NCI-H1105 (cell line): ENCODE measurements at regions not wholly inside any gene's neighbourhood (a gene's known extent, or its start where the extent isn't known, plus 50 kb on each side); places are given as distances from the start of the nearest gene placed in this dataset.
"Not testable (repeated sequence)": the region's sequence is repeated elsewhere in the genome, so short reads cannot be mapped to it uniquely, and the experiment has no call there.

Experiments
- DNase-seq: peaks from one replicate; lab custom pipeline; 2025; lab: John Stamatoyannopoulos, UW

DNA sequence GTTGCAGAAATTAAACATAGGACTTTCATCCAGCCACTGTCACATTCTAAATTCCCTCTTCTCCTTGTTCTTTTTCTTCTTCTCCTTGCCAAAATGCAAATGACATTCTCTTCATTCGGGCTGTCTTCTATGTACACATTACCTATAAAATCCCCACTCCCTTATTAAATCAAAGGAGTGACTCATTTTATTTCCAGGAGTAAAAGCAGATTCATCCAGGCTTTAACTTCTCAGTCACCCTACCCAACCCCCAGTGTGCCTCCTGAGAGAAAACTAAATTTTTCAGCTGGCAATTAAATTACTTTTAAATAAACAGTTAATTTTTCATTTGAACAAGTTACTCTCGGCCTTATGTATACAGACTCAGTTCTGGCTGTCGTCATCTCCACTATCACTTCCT, 223.9 kb upstream of the SHH start:
- no peak for DNase-seq

DNA sequence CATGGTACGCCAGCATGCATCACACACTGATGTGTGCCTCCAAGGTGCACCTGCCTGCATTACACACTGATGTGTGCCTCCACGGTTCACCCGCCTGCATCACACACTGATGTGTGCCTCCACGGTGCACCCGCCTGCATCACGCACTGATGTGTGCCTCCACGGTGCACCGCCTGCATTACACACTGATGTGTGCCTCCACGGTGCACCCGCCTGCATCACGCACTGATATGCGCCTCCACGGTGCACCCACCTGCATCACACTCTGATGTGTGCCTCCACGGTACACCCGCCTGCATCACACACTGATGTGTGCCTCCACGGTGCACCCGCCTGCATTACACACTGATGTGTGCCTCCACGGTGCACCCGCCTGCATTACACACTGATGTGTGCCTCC, 223.1 kb upstream of the SHH start:
- not testable (repeated sequence) for DNase-seq

DNA sequence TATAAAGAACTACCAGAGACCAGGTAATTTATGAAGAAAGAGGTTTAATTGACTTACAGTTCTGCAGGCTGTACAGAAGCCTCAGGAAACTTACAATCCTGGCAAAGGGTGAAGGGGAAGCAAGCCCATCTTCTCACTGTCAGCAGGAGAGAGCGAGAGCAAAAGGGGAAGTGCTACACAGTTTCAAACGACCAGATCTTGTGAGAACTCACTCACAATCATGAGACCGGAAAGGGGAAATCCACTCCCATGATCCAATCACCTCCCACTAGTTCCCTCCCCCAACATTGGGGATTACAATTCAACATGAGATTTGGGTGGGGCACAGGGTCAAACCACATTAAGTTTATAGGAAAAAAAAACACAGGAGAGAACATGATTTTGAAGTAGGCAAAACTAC, 222.1 kb upstream of the SHH start:
- no peak for DNase-seq

DNA sequence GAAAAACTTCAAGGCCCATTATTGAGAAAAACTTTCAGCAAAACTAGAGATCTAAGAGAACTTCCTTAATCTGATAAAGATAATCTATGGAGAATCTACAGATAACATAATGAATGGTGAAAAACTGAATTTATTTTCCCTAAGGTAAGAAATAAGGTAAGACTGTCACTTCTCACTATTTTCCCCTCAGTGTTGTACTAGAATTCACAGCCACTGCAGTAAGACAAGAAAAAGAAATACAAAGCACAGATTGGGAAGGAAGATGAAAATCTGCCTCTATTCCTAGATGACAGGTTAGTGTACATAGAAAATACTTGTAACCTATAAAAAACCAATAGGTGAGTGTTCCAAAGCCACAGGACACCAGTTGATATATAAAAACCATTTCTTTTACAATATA, 220.7 kb upstream of the SHH start:
- DNase-seq, result no peak

DNA sequence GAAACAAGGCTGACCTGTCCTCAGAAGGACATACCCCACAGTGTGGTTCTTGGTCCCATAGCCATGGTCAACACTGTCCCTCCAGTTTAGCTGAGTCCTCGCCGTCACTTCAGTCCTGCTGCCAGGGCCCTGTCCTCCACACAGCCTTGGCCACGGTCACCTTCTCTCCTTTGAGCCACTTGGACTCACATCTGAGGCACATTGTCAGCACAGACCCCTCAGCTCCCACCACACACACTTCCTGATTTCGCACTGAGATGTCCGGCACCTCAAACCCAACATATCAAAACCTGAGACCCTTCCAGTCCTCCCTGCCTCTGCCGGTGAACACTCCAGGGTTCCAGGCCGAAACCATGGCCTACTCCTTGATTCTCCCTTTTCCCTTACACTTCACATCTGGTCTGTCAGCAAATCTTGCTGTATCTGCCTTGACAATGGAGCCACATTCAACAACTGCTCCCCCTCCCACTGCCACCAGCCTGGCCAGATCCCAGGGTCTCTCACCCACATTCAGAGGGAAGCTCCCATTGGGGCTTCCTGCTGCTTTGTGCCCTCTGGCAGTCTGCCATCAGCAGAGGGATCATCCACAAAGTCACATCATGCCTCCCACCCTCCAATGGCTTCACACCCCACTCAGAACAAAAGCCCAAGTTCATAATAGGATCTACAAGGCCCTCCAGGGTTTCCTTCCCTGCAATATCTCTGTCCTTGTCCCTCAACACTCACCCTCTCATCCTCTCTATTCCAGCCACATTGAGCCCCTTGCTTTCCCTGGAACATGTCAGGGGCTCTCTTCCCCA, 219.6 kb upstream of the SHH start:
- no peak for DNase-seq

DNA sequence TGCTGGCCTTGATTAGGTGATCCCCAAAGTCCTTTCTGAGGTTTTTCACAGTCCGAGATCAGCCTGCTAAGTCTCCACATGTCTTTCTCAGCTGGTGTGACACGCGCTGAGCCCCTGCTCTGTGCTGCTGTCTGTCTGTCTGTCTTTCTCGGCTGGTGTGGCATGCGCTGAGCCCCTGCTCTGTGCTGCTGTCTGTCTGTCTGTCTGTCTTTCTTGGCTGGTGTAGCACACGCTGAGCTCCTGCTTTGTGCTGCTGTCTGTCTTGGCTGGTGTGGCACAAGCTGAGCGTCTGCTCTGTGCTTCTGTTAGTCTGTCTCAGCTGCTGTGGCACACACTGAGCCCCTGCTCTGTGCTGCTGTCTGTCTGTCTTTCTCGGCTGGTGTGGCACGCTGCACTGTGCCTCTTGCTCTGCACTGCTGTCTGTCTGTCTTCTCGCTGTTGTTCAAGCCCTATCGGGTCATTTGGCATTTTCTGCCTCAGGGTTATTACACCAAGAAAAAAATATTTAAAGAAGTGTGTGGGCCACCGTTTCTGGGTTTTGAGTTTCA, 217.3 kb upstream of the SHH start:
- DNase-seq, result no peak

DNA sequence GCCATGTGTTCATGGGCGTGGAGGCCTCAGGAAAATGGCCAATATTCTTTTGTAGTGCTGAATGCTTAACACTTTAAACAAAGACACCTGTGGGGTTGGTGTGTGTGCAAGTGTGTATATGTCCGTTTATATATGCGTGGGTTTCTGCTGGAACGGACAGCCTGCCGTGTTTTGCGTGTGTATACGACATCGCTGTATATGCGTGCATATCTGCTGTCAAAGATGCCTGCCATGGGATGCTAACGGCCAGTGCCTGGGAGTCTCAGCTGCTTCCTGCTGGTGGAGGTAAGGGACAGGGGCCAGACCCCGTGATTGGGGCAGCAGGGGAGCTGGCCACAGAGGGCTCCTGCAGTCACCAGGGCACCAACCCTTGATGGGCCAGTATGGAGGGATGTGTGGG, 216.3 kb upstream of the SHH start:
- no peak for DNase-seq

DNA sequence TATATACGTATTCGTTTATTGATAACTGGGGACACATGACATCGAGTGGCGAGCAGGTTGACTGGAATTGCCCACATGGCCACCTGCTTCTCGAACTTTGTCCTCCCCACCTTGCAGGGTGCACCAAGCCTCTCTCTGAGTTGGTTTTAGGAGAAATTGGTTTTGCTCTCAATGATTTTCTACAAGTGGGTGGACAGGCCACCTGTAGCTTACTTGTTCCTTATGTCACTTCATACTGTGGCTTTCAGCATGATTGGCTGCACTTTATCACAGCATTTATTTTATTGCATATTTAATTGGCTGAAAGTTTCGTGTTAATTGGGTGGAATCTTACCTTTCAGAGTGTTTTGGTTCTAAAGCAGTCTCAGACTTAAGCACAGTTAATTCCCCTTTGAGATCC, 215.6 kb upstream of the SHH start:
- no peak for DNase-seq

DNA sequence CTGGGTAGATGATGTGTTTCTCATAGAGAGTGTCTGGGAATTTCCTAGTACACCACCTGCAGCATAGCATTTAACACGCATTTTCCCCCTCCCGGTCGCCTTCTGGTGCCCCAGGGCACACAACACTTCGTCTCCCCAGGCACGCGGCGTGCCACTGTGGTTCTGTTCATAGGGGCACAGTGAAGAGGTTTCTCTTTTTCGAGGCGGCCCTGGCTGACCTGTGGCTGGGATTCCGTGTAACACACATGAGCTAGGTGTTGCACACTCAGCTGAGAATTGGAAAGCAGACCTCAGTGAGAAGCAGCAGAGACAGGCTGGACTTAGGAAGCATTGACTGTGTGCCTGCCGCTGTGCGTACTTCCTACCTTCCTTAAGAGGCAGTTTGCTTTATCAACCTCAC, 214.3 kb upstream of the SHH start:
- no peak for DNase-seq

DNA sequence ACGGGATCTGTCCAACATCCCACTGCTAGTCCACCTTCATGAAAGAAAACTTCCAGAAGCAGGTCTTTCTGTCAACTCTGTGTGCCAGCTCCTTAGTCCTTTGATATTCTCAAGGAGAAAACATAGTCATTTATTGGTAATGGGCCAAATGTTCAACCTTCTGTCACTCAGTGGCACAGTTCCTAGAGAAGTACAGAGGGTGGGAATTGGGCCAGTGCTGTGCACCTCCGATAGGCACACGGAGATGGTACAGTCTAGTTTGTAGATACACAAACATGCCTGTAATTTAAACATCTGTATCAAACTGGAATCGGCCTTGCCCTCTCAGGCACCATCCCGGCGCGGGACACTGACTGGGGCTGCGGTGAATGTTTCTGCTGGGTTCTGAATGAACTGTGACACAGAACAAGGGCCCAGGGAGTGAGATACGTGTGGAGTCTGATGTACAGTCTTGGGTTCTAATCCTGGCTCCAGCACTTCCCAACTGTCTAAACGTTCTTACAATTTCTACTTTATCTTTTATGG, 213.9 kb upstream of the SHH start:
- no peak for DNase-seq

DNA sequence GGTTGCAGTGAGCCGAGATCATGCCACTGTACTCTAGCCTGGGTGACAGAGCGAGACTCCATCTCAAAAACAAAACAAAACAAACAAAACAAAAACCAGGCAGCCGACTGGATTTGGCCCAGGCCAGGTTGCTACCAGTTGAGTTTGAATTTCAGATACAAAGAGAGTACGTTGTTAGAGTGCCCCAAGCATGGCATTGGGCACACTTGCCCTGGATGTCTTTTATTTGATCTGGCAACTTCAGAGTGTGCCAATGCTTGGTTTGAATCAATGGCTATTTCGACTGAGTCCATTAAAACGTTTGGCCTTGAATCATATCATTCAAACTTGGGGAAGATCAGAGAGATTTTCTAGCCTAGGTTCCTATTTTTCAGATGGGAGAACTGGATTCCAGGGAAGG, 213.4 kb upstream of the SHH start:
- no peak for DNase-seq

DNA sequence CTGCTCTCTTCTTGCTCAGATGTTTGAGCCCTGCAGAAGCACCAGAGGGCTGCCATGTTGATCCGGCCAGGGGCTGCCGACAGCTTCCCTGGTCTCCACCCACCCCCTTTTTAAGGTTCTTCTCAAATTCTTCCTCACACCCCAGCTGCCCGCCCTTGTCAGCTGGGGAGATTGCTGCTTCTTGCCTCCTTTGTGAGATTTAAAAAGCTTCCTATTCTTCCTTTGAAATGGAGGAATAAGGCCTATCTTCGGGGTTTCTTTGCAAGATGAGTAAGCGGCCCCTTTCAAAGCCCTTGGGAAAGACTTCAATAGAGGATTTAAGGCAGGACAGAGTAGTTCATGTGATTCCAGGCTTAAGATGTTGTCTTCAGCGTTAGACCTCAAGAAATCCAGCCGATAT, 211.9 kb upstream of the SHH start:
- DNase-seq, result no peak

DNA sequence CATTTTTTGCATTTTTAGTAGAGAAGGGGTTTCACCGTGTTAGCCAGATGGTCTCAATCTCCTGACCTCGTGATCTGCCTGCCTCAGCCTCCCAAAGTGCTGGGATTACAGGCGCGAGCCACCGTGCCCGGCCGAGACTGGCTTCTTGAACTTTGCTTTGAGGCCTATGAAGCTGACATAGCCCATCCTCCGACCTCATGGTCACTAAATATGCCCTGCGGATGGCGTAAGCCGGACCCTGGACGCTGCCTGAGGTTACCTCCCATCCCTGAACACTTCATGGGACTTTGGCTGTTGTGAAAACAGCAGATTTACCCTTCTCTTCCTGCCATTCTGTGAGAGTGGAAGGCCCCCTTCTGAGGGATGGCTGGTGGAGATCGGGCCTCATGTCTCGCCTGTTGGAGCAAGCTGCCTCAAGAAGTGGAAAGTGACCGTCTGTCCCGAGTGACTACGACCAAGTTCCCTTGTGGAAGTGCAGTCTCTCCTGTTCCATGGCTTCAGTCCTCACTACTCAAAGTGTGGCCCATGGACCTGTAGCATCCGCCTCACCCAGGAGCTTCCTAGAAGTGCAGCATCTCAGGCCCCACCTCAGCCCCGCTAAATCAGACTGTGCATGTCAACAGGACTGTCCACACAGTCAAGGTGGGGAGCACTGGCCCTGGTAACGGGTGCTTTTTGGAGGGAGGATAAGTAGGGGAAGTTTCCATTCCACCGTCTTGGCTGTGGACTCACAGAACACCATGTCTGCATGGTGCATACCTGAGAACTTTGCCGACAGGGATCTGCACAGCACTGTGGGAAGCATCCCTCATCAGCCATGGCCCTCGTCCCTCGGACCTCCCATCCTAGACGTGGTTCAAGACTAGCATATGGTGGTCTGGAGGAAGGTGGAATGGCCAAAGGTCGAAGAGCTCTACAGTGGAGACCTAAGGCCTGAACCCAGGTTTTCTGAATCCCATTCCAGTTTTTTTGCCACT, 210.5 kb upstream of the SHH start:
- no peak for DNase-seq

DNA sequence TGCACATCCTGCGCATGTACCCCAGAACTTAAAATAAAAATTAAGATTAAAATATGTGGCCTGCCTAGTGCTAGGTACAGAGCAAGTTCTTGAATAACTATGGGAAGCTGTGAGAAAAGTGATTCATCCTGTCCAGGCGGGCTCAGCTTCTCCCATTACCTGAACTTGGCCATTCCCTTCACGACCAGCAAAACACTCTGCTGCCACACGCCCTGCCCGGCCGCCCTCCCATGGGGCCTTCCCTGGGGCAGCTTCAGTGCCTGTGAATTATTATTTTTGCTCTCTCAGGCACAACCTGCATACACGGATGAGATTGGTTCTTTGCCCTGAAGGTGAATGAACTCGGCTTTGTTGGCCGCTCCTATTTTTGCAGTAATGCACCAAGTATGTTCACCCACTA, 209.2 kb upstream of the SHH start:
- DNase-seq, result no peak

DNA sequence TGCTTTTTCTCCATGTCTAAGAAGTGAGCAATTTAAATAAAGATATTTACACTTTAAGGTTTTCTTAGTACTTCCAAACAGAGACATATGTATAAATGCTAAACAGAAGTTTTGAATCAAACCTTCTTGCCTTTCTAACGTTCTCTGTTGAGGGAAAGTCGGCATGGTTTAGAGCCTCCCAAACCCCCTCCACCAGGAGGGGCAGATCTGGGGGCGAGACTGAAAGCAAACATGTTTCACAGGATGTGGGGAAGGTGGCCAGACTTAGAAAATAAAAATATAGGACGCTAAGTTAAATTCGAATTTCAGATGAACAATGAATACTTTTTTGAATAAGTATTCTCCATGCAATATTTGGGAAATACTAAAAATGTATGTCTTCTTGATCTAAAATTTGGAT, 208.3 kb upstream of the SHH start:
- DNase-seq, result no peak

DNA sequence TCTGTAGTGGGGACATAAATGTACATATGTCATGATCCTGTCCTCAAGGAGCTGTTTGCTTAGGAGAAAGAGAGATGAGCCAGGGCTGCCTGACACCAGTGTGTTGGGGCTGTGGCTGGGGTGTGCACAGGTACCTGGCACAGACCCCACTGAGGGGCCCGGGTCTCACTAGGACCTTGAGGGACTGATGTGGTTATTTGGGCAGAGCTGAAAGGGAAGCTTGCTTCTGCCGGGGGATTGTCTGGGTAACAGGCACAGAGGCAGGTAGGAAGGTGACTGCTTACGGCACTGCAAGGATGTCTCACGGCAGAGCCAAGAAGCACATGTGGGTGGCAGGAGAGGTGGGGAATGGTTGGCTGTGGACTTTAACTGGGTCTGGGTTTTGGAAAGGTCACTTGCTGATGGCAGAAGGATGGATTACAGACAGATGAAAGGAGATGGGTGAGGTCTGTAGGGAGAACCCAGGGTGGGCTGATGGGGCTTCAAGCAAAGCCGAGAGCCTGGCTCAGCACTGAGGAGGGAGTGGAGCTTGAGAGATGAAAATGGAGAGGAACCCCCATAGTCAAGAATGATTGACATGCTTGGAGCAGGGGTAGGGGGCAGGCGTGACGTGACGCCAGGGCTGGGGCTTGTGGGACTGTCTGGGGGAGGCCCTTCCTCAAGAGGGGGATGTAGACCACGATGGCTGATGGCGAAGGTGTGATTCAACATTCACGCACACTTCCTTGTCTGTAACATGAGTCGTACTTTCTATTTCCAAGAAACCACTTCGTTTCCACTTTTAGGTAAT, 207.7 kb upstream of the SHH start:
- DNase-seq, result no peak

DNA sequence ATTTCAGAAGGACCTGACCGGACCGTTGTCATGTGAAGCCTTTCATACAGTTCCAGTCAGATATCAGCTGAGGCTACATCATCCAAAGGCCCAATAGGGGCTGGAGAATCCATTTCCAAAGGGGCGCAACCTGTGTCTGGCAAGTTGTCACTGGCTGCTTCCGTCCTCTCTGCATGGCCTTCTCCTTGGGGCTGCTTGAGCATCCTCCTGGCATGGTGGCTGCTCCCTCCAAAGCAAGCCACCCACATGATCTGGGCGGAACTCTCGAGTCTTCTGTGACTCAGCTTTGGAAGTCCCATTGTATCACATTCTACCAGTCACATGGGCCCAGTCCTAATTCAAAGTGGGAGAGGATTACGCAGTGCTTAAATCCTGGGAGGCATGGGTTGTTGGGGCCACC, 207.0 kb upstream of the SHH start:
- DNase-seq, result no peak

DNA sequence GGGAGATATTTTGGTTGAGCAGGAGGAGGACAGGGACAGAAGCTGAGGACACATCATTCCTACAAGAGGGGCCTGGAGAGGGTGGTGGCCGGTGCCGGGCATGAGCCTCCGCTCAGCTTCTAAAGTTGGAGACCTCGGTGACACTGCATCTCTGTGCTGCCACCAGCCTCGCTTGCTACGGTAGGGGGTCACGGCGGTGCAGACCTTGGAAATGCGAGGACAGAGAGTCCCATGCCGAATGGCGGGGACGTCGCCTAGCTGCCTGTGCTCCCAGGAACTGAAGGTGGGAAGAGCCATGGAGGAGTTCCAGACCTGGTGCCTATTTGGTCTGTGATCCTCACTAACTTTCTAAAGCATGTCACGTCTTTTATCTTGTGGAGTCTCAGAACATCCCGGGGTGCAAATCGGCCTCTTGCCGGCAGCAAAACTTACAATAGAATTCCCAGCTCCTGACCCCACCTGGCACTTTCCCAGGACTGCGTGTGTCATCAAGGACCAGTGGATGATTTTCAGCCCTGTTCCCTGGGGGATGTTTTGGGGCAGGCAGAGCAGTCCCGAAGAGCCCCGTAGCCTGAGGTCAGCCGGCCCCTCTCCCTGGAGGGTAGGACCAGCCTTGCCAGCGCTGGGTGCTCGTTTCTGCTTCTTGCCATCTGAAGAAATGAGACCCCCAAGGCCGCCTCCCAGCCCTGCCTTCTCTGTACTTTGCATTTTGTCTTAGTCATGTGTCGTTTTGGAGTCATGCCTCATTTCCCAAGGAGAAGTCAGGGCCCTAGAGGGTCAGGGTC, 205.8 kb upstream of the SHH start:
- no peak for DNase-seq

DNA sequence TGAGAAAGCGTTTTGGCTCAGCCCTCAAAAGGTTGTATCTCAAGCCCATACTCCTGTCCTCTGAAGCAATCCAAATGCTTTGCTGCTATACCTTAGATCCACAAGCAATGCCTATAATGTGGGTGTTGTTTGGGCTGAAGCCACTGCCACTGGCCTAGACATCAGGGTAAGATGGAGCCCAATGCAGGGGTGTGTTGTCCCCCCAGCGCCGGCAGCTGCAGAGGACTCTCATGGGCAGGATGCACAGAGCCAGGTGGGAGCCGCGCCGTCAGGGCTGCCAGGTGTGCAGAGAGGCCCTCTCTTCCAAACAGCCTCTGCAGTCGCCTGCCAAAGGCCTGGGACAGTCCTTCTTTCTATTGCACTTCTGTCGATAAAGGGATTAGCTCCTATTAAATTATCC, 205.2 kb upstream of the SHH start:
- no peak for DNase-seq

DNA sequence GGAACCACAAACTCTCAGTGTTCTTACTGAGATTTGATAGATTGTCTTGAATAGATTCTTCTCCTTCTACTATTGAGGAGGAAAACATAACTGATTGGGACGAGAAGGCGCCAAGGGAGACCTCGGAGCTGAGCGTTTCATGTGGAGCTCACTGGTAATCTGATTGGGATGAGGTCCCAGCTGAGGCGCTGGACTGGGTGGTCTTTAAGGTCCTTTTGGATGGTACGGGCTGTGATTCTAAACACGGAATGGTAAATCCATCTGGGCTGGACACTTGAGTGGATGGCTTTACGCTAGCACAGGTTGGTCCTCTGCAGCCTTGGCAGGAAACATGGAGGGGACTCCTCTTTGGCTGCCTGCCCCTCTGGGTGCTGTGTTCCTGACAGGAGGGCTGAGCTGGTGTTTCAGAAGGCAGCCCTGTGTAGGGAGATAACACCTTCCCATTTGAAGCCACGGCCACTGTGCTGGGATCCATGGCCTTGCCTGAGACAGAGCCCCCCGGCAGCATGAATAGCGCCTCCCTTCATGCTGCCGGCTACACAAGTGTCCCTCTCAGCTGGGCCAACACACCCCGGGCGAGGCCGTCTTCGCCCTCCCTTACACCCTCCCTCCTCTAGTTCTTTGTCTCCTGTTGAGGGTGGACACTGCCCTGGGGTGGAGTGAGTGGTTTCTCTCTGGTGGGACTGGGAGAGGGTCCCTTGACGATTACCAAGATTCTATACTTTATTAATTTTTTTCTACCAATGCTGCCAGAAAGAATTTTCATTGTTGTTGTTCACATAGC, 203.2 kb upstream of the SHH start:
- no peak for DNase-seq
